Tibial nerve (tissue), 4 donors: ENCODE measurements at regions not wholly inside any gene's neighbourhood (a gene's known extent, or its start where the extent isn't known, plus 50 kb on each side); places are given as distances from the start of the nearest gene placed in this dataset.

Experiments used
- EP300 ChIP-seq, 2 donors: sonication (generic); formaldehyde crosslinking; IDR thresholded peaks; one replicate each; pipeline ENCODE4 v1.6.1; 2017; ENCODE audit warnings: antibody characterized with exemption in 2 of 2, mild to moderate bottlenecking in 1 of 2
- POLR2A ChIP-seq, 2 donors: fragments of 450-650 bp; IDR thresholded peaks; one replicate each; pipeline ENCODE4 v1.6.1; 2017; ENCODE audit warnings: antibody characterized with exemption in 2 of 2, mild to moderate bottlenecking in 2 of 2, moderate library complexity in 2 of 2
- TF ChIP-seq, protein P1 (sequence below), 5 experiments: fragments of 200-600 bp in 3 of 5; fragments of 450-650 bp in 2 of 5; sonication (generic) in 3 of 5; IDR thresholded peaks; one replicate each; pipeline ENCODE4 v1.5.1; 2016 to 2019; ENCODE audit warnings: antibody characterized with exemption in 5 of 5, mild to moderate bottlenecking in 3 of 5, moderate library complexity in 2 of 5

DNA sequence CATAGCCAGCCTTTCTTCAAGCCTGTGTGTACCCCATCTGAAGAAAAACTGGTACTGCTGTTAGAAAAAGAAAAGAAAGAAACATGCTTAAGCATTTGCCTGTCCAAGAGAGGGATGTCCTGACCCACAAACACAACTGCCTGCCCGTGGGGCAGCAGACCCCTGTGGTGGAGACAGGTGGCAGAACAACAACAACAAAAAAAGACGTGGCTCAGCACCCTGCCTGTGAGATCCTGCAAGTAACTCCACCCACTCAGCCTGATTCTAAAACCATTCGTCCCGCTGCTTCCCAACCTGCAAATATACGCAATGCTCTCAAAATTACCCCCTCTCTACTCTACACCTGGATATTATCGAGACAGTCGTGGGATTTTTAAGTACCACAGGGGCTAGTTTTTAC lies 64.9 kb upstream of the ZDHHC17 start:
- TF ChIP-seq, protein P1, sequence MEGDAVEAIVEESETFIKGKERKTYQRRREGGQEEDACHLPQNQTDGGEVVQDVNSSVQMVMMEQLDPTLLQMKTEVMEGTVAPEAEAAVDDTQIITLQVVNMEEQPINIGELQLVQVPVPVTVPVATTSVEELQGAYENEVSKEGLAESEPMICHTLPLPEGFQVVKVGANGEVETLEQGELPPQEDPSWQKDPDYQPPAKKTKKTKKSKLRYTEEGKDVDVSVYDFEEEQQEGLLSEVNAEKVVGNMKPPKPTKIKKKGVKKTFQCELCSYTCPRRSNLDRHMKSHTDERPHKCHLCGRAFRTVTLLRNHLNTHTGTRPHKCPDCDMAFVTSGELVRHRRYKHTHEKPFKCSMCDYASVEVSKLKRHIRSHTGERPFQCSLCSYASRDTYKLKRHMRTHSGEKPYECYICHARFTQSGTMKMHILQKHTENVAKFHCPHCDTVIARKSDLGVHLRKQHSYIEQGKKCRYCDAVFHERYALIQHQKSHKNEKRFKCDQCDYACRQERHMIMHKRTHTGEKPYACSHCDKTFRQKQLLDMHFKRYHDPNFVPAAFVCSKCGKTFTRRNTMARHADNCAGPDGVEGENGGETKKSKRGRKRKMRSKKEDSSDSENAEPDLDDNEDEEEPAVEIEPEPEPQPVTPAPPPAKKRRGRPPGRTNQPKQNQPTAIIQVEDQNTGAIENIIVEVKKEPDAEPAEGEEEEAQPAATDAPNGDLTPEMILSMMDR (IDR thresholded peaks at IDR 0.05), result no peak
- TF ChIP-seq POLR2A (IDR thresholded peaks at IDR 0.05) (no peak), EP300 (IDR thresholded peaks at IDR 0.05) (no peak)
